ENCODE measurements at regions not wholly inside any gene's neighbourhood (a gene's known extent, or its start where the extent isn't known, plus 50 kb on each side); places are given as distances from the start of the nearest gene placed in this dataset.

DNA sequence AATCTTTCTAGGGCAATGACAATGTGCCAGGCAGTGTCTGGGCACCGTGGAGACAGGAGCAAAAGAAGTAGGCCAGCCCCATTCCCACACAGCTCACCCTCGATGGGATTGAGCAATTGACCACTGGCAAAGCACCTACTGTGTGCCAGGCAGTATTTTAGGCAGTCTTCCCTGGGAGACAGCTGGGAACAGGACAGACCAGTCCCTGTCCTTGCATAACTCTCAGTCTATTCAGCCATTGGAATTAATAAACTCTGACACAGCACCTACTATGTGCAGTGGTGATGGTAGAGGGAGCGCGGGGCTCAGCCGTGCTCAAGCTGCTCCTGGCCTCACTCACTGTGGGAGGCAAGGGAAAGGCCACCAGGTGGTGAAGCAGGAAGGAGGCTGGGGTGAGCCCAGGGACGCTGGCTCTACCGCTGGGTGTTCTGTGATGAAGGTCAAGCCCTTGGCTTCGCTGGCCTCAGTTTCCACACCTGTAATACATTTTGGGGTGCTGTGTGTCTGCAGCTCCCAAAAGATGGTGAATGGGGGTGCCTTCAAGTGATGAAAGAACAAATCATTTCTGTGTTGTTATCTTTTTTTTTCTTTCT lies 122.3 kb upstream of the PMEPA1 start:
- TF ChIP-seq, protein P1, sequence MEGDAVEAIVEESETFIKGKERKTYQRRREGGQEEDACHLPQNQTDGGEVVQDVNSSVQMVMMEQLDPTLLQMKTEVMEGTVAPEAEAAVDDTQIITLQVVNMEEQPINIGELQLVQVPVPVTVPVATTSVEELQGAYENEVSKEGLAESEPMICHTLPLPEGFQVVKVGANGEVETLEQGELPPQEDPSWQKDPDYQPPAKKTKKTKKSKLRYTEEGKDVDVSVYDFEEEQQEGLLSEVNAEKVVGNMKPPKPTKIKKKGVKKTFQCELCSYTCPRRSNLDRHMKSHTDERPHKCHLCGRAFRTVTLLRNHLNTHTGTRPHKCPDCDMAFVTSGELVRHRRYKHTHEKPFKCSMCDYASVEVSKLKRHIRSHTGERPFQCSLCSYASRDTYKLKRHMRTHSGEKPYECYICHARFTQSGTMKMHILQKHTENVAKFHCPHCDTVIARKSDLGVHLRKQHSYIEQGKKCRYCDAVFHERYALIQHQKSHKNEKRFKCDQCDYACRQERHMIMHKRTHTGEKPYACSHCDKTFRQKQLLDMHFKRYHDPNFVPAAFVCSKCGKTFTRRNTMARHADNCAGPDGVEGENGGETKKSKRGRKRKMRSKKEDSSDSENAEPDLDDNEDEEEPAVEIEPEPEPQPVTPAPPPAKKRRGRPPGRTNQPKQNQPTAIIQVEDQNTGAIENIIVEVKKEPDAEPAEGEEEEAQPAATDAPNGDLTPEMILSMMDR (conservative IDR thresholded peaks at IDR 0.05; ENCODE audit: low read depth in 2 of 2) = no peak
- TF ChIP-seq EZH2phosphoT487 (IDR thresholded peaks at IDR 0.05; ENCODE audit: unreplicated experiment) (no peak), EZH2 (IDR thresholded peaks at IDR 0.05; ENCODE audit: low read depth, unreplicated experiment) (no peak), POLR2AphosphoS5 (IDR thresholded peaks at IDR 0.05; ENCODE audit: low read depth) (no peak), CREB1 (CRISPR knock-in tag; IDR thresholded peaks at IDR 0.05; ENCODE audit: low read depth) (no peak), JUNB (IDR thresholded peaks at IDR 0.05; ENCODE audit: unreplicated experiment) (no peak), ZNF331 (CRISPR knock-in tag; IDR thresholded peaks at IDR 0.05; ENCODE audit: low read depth) (no peak), STAT1 (IDR thresholded peaks at IDR 0.05; ENCODE audit: unreplicated experiment) (no peak)
- TF ChIP-seq, protein P2, sequence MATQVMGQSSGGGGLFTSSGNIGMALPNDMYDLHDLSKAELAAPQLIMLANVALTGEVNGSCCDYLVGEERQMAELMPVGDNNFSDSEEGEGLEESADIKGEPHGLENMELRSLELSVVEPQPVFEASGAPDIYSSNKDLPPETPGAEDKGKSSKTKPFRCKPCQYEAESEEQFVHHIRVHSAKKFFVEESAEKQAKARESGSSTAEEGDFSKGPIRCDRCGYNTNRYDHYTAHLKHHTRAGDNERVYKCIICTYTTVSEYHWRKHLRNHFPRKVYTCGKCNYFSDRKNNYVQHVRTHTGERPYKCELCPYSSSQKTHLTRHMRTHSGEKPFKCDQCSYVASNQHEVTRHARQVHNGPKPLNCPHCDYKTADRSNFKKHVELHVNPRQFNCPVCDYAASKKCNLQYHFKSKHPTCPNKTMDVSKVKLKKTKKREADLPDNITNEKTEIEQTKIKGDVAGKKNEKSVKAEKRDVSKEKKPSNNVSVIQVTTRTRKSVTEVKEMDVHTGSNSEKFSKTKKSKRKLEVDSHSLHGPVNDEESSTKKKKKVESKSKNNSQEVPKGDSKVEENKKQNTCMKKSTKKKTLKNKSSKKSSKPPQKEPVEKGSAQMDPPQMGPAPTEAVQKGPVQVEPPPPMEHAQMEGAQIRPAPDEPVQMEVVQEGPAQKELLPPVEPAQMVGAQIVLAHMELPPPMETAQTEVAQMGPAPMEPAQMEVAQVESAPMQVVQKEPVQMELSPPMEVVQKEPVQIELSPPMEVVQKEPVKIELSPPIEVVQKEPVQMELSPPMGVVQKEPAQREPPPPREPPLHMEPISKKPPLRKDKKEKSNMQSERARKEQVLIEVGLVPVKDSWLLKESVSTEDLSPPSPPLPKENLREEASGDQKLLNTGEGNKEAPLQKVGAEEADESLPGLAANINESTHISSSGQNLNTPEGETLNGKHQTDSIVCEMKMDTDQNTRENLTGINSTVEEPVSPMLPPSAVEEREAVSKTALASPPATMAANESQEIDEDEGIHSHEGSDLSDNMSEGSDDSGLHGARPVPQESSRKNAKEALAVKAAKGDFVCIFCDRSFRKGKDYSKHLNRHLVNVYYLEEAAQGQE (IDR thresholded peaks at IDR 0.05; ENCODE audit: unreplicated experiment) = no peak
- TF ChIP-seq, protein P3, sequence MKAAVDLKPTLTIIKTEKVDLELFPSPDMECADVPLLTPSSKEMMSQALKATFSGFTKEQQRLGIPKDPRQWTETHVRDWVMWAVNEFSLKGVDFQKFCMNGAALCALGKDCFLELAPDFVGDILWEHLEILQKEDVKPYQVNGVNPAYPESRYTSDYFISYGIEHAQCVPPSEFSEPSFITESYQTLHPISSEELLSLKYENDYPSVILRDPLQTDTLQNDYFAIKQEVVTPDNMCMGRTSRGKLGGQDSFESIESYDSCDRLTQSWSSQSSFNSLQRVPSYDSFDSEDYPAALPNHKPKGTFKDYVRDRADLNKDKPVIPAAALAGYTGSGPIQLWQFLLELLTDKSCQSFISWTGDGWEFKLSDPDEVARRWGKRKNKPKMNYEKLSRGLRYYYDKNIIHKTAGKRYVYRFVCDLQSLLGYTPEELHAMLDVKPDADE (IDR thresholded peaks at IDR 0.05) = no peak
- TF ChIP-seq, protein P4, sequence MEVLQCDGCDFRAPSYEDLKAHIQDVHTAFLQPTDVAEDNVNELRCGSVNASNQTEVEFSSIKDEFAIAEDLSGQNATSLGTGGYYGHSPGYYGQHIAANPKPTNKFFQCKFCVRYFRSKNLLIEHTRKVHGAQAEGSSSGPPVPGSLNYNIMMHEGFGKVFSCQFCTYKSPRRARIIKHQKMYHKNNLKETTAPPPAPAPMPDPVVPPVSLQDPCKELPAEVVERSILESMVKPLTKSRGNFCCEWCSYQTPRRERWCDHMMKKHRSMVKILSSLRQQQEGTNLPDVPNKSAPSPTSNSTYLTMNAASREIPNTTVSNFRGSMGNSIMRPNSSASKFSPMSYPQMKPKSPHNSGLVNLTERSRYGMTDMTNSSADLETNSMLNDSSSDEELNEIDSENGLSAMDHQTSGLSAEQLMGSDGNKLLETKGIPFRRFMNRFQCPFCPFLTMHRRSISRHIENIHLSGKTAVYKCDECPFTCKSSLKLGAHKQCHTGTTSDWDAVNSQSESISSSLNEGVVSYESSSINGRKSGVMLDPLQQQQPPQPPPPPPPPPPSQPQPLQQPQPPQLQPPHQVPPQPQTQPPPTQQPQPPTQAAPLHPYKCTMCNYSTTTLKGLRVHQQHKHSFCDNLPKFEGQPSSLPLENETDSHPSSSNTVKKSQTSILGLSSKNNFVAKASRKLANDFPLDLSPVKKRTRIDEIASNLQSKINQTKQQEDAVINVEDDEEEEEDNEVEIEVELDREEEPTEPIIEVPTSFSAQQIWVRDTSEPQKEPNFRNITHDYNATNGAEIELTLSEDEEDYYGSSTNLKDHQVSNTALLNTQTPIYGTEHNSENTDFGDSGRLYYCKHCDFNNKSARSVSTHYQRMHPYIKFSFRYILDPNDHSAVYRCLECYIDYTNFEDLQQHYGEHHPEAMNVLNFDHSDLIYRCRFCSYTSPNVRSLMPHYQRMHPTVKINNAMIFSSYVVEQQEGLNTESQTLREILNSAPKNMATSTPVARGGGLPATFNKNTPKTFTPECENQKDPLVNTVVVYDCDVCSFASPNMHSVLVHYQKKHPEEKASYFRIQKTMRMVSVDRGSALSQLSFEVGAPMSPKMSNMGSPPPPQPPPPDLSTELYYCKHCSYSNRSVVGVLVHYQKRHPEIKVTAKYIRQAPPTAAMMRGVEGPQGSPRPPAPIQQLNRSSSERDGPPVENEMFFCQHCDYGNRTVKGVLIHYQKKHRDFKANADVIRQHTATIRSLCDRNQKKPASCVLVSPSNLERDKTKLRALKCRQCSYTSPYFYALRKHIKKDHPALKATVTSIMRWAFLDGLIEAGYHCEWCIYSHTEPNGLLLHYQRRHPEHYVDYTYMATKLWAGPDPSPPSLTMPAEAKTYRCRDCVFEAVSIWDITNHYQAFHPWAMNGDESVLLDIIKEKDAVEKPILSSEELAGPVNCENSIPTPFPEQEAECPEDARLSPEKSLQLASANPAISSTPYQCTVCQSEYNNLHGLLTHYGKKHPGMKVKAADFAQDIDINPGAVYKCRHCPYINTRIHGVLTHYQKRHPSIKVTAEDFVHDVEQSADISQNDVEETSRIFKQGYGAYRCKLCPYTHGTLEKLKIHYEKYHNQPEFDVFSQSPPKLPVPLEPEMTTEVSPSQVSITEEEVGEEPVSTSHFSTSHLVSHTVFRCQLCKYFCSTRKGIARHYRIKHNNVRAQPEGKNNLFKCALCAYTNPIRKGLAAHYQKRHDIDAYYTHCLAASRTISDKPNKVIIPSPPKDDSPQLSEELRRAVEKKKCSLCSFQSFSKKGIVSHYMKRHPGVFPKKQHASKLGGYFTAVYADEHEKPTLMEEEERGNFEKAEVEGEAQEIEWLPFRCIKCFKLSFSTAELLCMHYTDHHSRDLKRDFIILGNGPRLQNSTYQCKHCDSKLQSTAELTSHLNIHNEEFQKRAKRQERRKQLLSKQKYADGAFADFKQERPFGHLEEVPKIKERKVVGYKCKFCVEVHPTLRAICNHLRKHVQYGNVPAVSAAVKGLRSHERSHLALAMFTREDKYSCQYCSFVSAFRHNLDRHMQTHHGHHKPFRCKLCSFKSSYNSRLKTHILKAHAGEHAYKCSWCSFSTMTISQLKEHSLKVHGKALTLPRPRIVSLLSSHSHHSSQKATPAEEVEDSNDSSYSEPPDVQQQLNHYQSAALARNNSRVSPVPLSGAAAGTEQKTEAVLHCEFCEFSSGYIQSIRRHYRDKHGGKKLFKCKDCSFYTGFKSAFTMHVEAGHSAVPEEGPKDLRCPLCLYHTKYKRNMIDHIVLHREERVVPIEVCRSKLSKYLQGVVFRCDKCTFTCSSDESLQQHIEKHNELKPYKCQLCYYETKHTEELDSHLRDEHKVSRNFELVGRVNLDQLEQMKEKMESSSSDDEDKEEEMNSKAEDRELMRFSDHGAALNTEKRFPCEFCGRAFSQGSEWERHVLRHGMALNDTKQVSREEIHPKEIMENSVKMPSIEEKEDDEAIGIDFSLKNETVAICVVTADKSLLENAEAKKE (CRISPR knock-in tag; IDR thresholded peaks at IDR 0.05) = no peak
